ENCODE measurements at regions not wholly inside any gene's neighbourhood (a gene's known extent, or its start where the extent isn't known, plus 50 kb on each side); places are given as distances from the start of the nearest gene placed in this dataset.

GRCh38 chr12:113683574-113683973 lies 211.9 kb upstream of the LHX5 start:
- no peak for DNase-seq (ENCODE audit: low read depth in 1 of 2, low spot score in 1 of 2)
- H3K4me3 ChIP-seq (replicated peaks; ENCODE audit: insufficient read depth, low read length): no peak overlapping the region
- H3K27me3 ChIP-seq (ENCODE audit: insufficient read depth, poor library complexity, severe bottlenecking): no peaks in the 10 kb centered on the region
- H3K27ac ChIP-seq (replicated peaks): no peak overlapping the region
- TF ChIP-seq SPI1 (IDR thresholded peaks at IDR 0.05; ENCODE audit: borderline replicate concordance, low read depth): no peak
- no peak for TF ChIP-seq CTCF (IDR thresholded peaks at IDR 0.05; ENCODE audit: insufficient read depth, low read length)
- TF ChIP-seq REST (IDR thresholded peaks at IDR 0.05; ENCODE audit: insufficient replicate concordance, low read depth): no peak
- TF ChIP-seq POLR2AphosphoS5 (IDR thresholded peaks at IDR 0.05; ENCODE audit: low read depth): no peak

GRCh38 chr12:113680868-113681267 lies 209.2 kb upstream of the LHX5 start:
- TF ChIP-seq GABPA (IDR thresholded peaks at IDR 0.05; ENCODE audit: low read depth): no peak
- Histone ChIP-seq H3K4me3 (replicated peaks; ENCODE audit: insufficient read depth, low read length) (no peak overlapping the region), H3K27me3 (ENCODE audit: insufficient read depth, poor library complexity, severe bottlenecking) (no peaks in the 10 kb centered on the region), H3K27ac (replicated peaks) (no peak overlapping the region)
- DNase-seq (ENCODE audit: low read depth in 1 of 2, low spot score in 1 of 2): no peak

GRCh38 chr12:113678223-113679119 lies 206.8 kb upstream of the LHX5 start:
- Histone ChIP-seq H3K4me3 (replicated peaks; ENCODE audit: insufficient read depth, low read length) (no peak overlapping the region), H3K27me3 (ENCODE audit: insufficient read depth, poor library complexity, severe bottlenecking) (no peaks in the 10 kb centered on the region), H3K27ac (replicated peaks) (no peak overlapping the region)
- TF ChIP-seq POLR2AphosphoS5 (IDR thresholded peaks at IDR 0.05; ENCODE audit: low read depth) (no peak), REST (IDR thresholded peaks at IDR 0.05; ENCODE audit: insufficient replicate concordance, low read depth) (no peak), SPI1 (IDR thresholded peaks at IDR 0.05; ENCODE audit: borderline replicate concordance, low read depth) (no peak), GABPA (IDR thresholded peaks at IDR 0.05; ENCODE audit: low read depth) (no peak), CTCF (IDR thresholded peaks at IDR 0.05; ENCODE audit: insufficient read depth, low read length) (no peak)
- DNase-seq (ENCODE audit: low read depth in 1 of 2, low spot score in 1 of 2): no peak

- H3K27ac ChIP-seq (replicated peaks): no peak overlapping the region
- TF ChIP-seq POLR2AphosphoS5 (IDR thresholded peaks at IDR 0.05; ENCODE audit: low read depth) (no peak), CTCF (IDR thresholded peaks at IDR 0.05; ENCODE audit: insufficient read depth, low read length) (no peak), GABPA (IDR thresholded peaks at IDR 0.05; ENCODE audit: low read depth) (no peak), SPI1 (IDR thresholded peaks at IDR 0.05; ENCODE audit: borderline replicate concordance, low read depth) (no peak), REST (IDR thresholded peaks at IDR 0.05; ENCODE audit: insufficient replicate concordance, low read depth) (no peak)
- no peak overlapping the region for H3K4me3 ChIP-seq (replicated peaks; ENCODE audit: insufficient read depth, low read length)
- DNase-seq (ENCODE audit: low read depth in 1 of 2, low spot score in 1 of 2): no peak
- H3K27me3 ChIP-seq (ENCODE audit: insufficient read depth, poor library complexity, severe bottlenecking): no peaks in the 10 kb centered on the region
Measured at GRCh38 chr12:113676547-113676946, 204.9 kb upstream of the LHX5 start.

Measured in HL-60 (cell line).